ENCODE measurements at regions not wholly inside any gene's neighbourhood (a gene's known extent, or its start where the extent isn't known, plus 50 kb on each side); places are given as distances from the start of the nearest gene placed in this dataset.
A peak's percentile ranks its signal among the peaks of the same experiment; 100 is the strongest.

GRCh38 chr11:30153008-30153407 is 77.8 kb upstream of the FSHB start:
- intact Hi-C loops (cut with DNase I): no loop called here
- no peak for DNase-seq

GRCh38 chr11:30155428-30155827 is 75.4 kb upstream of the FSHB start:
- no peak for DNase-seq
- intact Hi-C loops (cut with DNase I): no loop called here

GRCh38 chr11:30159546-30159945 is 71.3 kb upstream of the FSHB start:
- DNase-seq: no peak
- intact Hi-C loops (cut with DNase I): no loop called here

GRCh38 chr11:30165652-30166051 is 65.2 kb upstream of the FSHB start:
- intact Hi-C loops (cut with DNase I): no loop called here
- DNase-seq: no peak

- intact Hi-C loops (cut with DNase I): no loop called here
- no peak for DNase-seq
These were observed 59.2 kb upstream of the FSHB start for GRCh38 chr11:30171661-30172060.

- intact Hi-C loops (cut with DNase I): no loop called here
These were observed 58.7 kb upstream of the FSHB start for GRCh38 chr11:30172158-30172557.

DNA sequence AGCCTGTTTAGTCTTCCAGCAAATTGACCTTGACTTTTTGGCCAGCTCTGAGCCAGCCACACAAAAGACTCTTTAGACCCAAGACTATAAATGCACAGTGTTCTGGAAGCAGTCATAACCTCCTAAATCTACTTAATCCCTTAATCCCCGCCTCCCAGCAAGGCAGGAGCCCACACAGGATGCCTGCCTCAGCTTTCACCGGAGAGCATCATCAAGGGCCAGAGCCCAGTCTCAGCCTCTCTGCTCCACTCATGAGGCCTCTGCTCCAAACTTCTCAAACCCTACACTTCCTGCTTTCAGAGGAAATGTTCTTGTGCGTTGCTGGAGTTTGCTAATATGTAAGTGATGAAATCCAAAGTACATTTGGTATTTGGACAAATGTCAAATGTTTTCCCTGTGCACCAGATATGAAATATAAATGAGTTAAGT is 57.9 kb upstream of the FSHB start:
- intact Hi-C loops (cut with DNase I): no loop called here
- peak in 1 of 10 donors; percentile 47 for DNase-seq

More at GRCh38 chr11:30172158-30172557, 58.7 kb upstream of the FSHB start:
- no peak for DNase-seq

- intact Hi-C loops (cut with DNase I): no loop called here
- DNase-seq: no peak
These were observed 56.4 kb upstream of the FSHB start for GRCh38 chr11:30174265-30175020.
